Loucy (cell line): ENCODE measurements at regions not wholly inside any gene's neighbourhood (a gene's known extent, or its start where the extent isn't known, plus 50 kb on each side); places are given as distances from the start of the nearest gene placed in this dataset.

Experiments
- H2AFZ ChIP-seq: fragments of 200-600 bp; sonication (generic); 2 replicates; pipeline ENCODE4 v1.6.0; 2016; ENCODE audit warnings: antibody characterized with exemption, mild to moderate bottlenecking, low read length, moderate library complexity
- H3F3A ChIP-seq: fragments of 200-600 bp; 2 replicates; pipeline ENCODE4 v1.6.0; 2016; ENCODE audit warnings: antibody characterized with exemption, low read depth, mild to moderate bottlenecking
- H3K27me3 ChIP-seq: fragments of 200-600 bp; sonication (generic); 2 replicates; pipeline ENCODE4 v1.6.1; 2014; ENCODE audit warnings: low read length, mild to moderate bottlenecking; ENCODE audit not compliant: insufficient read depth, poor library complexity, severe bottlenecking
- H3K36me3 ChIP-seq: fragments of 200-600 bp; sonication (generic); 2 replicates; pipeline ENCODE4 v1.6.1; 2016; ENCODE audit warnings: low read length; ENCODE audit not compliant: insufficient read depth
- H3K4me1 ChIP-seq: fragments of 200-600 bp; sonication (generic); 2 replicates; pipeline ENCODE4 v1.5.1; 2014; ENCODE audit warnings: low read length, mild to moderate bottlenecking; ENCODE audit not compliant: insufficient read depth, poor library complexity, severe bottlenecking
- H3K4me2 ChIP-seq: fragments of 200-600 bp; sonication (generic); 2 replicates; pipeline ENCODE4 v1.6.0; 2014; ENCODE audit warnings: antibody characterized with exemption, low read length, low read depth, mild to moderate bottlenecking; ENCODE audit not compliant: poor library complexity, severe bottlenecking
- H3K4me3 ChIP-seq: fragments of 200-600 bp; sonication (generic); 2 replicates; pipeline ENCODE4 v1.5.1; 2014; ENCODE audit warnings: low read length, mild to moderate bottlenecking, mixed read lengths; ENCODE audit not compliant: poor library complexity, severe bottlenecking
- H3K79me2 ChIP-seq: fragments of 200-600 bp; sonication (generic); 2 replicates; pipeline ENCODE4 v1.6.1; 2014; ENCODE audit warnings: low read length; ENCODE audit not compliant: insufficient read depth
- H3K9ac ChIP-seq: fragments of 200-600 bp; sonication (generic); 2 replicates; pipeline ENCODE4 v1.6.0; 2014; ENCODE audit warnings: mild to moderate bottlenecking, low read depth, low read length, moderate library complexity; ENCODE audit not compliant: poor library complexity, severe bottlenecking
- H3K9me2 ChIP-seq: fragments of 200-600 bp; sonication (generic); replicated peaks from 2 replicates; pipeline ENCODE4 v1.6.1; 2016; ENCODE audit warnings: low read depth, low read length, mixed read lengths
- H3K9me3 ChIP-seq: fragments of 200-600 bp; sonication (generic); 2 replicates; pipeline ENCODE4 v1.6.1; 2014; ENCODE audit warnings: mild to moderate bottlenecking, antibody characterized with exemption, low read length, low read depth; ENCODE audit not compliant: insufficient read depth
- H4K20me1 ChIP-seq: fragments of 200-600 bp; sonication (generic); 2 replicates; pipeline ENCODE4 v1.6.0; 2014; ENCODE audit warnings: antibody characterized with exemption, low read length, mild to moderate bottlenecking; ENCODE audit not compliant: insufficient read depth, poor library complexity, severe bottlenecking
- EZH2phosphoT487 ChIP-seq: fragments of 200-600 bp; IDR thresholded peaks from 2 replicates; pipeline ENCODE4 v1.6.1; 2018; ENCODE audit warnings: antibody characterized with exemption, mild to moderate bottlenecking, moderate library complexity, borderline replicate concordance
- TF ChIP-seq, protein P1 (sequence below): fragments of 200-600 bp; sonication (generic); conservative IDR thresholded peaks from 2 replicates; pipeline ENCODE4 v1.5.1; 2014; ENCODE audit warnings: mild to moderate bottlenecking, antibody characterized with exemption, low read length

DNA sequence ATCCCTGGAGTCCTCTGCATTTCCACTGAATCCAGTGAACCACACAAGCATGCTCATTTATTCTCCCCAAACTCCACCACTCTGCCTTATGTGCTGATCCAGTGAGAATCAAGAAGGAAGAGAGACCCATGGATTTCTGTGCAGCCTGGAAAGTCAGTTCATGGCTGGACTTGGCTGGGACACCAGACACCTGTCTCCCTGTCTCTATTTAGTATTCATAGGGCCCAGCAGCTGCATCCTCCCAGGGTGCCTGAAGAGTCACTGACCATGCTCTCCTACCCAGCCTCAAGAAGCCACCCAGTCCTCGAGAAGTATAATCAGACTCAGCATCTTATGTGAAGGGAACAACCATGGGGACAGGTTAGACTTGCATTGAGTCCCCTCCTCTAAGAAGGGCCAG lies 83.2 kb downstream of the ZNF280B start:
- Histone ChIP-seq H3K36me3 (no peaks in the 10 kb centered on the region), H3K9me3 (no peaks in the 10 kb centered on the region), H3F3A (no peaks in the 10 kb centered on the region), H3K27me3 (no peaks in the 10 kb centered on the region), H2AFZ (no peak overlapping the region), H3K9ac (no peak overlapping the region), H3K9me2 (no peaks in the 10 kb centered on the region), H4K20me1 (no peaks in the 10 kb centered on the region), H3K4me3 (no peak overlapping the region), H3K79me2 (no peaks in the 10 kb centered on the region), H3K4me1 (peaks cover 6% of the 10 kb centered on the region), H3K4me2 (no peak overlapping the region)
- no peak for TF ChIP-seq EZH2phosphoT487
- TF ChIP-seq, protein P1, sequence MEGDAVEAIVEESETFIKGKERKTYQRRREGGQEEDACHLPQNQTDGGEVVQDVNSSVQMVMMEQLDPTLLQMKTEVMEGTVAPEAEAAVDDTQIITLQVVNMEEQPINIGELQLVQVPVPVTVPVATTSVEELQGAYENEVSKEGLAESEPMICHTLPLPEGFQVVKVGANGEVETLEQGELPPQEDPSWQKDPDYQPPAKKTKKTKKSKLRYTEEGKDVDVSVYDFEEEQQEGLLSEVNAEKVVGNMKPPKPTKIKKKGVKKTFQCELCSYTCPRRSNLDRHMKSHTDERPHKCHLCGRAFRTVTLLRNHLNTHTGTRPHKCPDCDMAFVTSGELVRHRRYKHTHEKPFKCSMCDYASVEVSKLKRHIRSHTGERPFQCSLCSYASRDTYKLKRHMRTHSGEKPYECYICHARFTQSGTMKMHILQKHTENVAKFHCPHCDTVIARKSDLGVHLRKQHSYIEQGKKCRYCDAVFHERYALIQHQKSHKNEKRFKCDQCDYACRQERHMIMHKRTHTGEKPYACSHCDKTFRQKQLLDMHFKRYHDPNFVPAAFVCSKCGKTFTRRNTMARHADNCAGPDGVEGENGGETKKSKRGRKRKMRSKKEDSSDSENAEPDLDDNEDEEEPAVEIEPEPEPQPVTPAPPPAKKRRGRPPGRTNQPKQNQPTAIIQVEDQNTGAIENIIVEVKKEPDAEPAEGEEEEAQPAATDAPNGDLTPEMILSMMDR, result no peak

DNA sequence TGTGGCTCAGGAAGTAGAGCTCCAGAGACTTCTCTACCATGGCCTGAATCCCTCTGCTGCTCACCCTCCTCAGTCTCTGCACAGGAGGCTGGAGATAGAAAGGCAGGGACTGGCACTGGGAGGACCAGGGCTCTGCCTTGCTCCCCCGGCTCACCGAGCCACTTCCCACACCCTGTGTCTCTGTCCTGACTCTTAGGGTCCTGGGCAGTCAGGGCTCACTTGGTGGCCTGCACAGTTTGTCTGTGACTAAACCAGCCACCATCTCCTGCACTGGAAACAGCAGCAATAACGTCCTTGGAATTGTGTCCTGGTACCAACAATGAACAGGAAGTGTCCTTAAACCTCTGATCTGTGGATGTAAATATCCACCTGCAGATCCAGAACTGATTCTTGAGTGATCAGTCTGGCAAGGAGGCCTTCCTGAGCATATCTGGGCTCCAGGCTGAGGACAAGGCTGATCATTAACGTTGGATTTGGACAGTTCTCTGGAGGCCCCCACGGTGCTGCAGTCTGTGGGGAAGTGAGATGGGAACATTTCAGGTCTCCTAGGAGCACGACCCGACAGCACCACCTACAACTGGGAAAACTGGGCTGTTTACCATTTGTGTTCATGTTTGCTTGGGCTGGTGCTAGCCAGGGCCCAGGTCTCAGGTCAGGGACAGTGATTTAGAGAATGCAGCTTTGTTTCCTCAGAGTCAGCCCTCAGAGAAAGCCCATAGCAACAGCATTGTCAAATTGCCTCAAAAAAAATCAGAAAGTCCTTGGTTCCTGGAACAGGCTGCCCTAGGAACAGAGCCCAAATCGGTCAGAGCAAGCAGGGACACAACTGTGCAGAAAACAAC lies 82.5 kb downstream of the ZNF280B start:
- Histone ChIP-seq H3K4me3 (no peak overlapping the region), H3K4me2 (no peak overlapping the region), H3F3A (no peaks in the 10 kb centered on the region), H3K4me1 (peaks cover 6% of the 10 kb centered on the region), H3K27me3 (no peaks in the 10 kb centered on the region), H3K79me2 (no peaks in the 10 kb centered on the region), H3K9ac (no peak overlapping the region), H3K9me2 (no peaks in the 10 kb centered on the region), H3K36me3 (no peaks in the 10 kb centered on the region), H3K9me3 (no peaks in the 10 kb centered on the region), H4K20me1 (no peaks in the 10 kb centered on the region), H2AFZ (no peak overlapping the region)
- TF ChIP-seq, protein P1, result no peak
- no peak for TF ChIP-seq EZH2phosphoT487

DNA sequence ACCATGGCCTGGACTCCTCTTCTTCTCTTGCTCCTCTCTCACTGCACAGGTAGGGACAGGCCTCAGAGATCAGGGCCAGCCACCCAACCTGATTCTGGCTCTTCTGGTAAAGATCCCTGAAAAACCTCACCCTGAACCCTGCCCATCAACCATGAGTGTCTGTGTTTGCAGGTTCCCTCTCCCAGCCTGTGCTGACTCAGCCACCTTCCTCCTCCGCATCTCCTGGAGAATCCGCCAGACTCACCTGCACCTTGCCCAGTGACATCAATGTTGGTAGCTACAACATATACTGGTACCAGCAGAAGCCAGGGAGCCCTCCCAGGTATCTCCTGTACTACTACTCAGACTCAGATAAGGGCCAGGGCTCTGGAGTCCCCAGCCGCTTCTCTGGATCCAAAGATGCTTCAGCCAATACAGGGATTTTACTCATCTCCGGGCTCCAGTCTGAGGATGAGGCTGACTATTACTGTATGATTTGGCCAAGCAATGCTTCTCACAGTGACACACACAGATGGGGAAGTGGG lies 80.9 kb downstream of the ZNF280B start:
- TF ChIP-seq, protein P1, result no peak
- no peak for TF ChIP-seq EZH2phosphoT487
- no peaks in the 10 kb centered on the region for H3K36me3 ChIP-seq
- no peak overlapping the region for H3K4me3 ChIP-seq
- H3K4me1 ChIP-seq, result peaks cover 6% of the 10 kb centered on the region
- no peaks in the 10 kb centered on the region for H3K9me3 ChIP-seq
- no peaks in the 10 kb centered on the region for H3F3A ChIP-seq
- H3K9ac ChIP-seq, result no peak overlapping the region
- H3K4me2 ChIP-seq, result no peak overlapping the region
- no peak overlapping the region for H2AFZ ChIP-seq
- H3K79me2 ChIP-seq, result no peaks in the 10 kb centered on the region
- no peaks in the 10 kb centered on the region for H3K9me2 ChIP-seq
- no peaks in the 10 kb centered on the region for H4K20me1 ChIP-seq
- no peaks in the 10 kb centered on the region for H3K27me3 ChIP-seq
